Neural cell (in vitro differentiated cells): ENCODE measurements at regions not wholly inside any gene's neighbourhood (a gene's known extent, or its start where the extent isn't known, plus 50 kb on each side); places are given as distances from the start of the nearest gene placed in this dataset.

Experiments
- EP300 ChIP-seq: fragments of 450-650 bp; conservative IDR thresholded peaks from 2 replicates; pipeline ENCODE4 v1.6.1; 2014; ENCODE audit warnings: antibody characterized with exemption, mild to moderate bottlenecking, moderate library complexity; ENCODE audit not compliant: poor library complexity, severe bottlenecking
- MXI1 ChIP-seq: fragments of 450-650 bp; conservative IDR thresholded peaks from 2 replicates; pipeline ENCODE4 v1.6.1; 2014; ENCODE audit warnings: antibody characterized with exemption, mild to moderate bottlenecking; ENCODE audit not compliant: poor library complexity, severe bottlenecking
- POLR2AphosphoS5 ChIP-seq: IDR thresholded peaks from 2 replicates; pipeline ENCODE4 v1.6.1; 2012
- TF ChIP-seq, protein P1 (sequence below): fragments of 450-650 bp; IDR thresholded peaks from 2 replicates; pipeline ENCODE4 v1.5.1; 2014; ENCODE audit warnings: antibody characterized with exemption, mild to moderate bottlenecking, moderate library complexity; ENCODE audit not compliant: poor library complexity, severe bottlenecking

DNA sequence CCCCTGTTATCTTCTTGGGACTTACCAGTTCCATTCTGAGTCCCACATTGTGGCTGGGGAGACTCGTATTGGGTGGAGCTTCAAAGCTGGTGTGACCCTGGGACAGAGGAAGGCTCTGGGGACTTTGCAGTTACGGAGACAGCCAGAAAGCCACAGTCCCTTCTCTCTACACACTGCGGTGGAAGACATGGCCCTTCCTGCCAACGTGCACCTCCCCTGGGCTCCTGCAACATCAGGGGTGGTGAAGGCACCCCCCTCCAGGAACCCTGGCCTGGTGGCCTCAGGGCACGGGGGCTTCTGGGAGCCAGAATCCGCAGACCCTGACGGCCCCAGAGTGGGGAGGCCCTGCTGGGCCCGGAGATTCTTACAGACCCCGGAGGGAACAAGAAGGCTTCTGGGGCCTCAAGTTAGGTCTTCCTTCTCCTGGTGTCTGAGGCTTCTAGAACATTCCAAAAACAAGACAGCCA is 113.0 kb downstream of the SIK1 start:
- TF ChIP-seq, protein P1, sequence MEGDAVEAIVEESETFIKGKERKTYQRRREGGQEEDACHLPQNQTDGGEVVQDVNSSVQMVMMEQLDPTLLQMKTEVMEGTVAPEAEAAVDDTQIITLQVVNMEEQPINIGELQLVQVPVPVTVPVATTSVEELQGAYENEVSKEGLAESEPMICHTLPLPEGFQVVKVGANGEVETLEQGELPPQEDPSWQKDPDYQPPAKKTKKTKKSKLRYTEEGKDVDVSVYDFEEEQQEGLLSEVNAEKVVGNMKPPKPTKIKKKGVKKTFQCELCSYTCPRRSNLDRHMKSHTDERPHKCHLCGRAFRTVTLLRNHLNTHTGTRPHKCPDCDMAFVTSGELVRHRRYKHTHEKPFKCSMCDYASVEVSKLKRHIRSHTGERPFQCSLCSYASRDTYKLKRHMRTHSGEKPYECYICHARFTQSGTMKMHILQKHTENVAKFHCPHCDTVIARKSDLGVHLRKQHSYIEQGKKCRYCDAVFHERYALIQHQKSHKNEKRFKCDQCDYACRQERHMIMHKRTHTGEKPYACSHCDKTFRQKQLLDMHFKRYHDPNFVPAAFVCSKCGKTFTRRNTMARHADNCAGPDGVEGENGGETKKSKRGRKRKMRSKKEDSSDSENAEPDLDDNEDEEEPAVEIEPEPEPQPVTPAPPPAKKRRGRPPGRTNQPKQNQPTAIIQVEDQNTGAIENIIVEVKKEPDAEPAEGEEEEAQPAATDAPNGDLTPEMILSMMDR: no peak
- TF ChIP-seq EP300 (no peak), MXI1 (no peak), POLR2AphosphoS5 (no peak)
